Heart left ventricle (tissue), 16 donors: ENCODE measurements at regions not wholly inside any gene's neighbourhood (a gene's known extent, or its start where the extent isn't known, plus 50 kb on each side); places are given as distances from the start of the nearest gene placed in this dataset.
"Not testable (repeated sequence)": the region's sequence is repeated elsewhere in the genome, so short reads cannot be mapped to it uniquely, and the experiment has no call there.

Experiments
- ATAC-seq, 4 donors: fragments of 200-7000 bp; cut with Tn5 transposase; one replicate each; pipeline ENCODE4 v1.9.1; 2020 to 2022; ENCODE audit warnings: moderate library complexity in 4 of 4, mild to moderate bottlenecking in 3 of 4, moderate number of reproducible peaks in 1 of 4
- DNase-seq, 5 donors: peaks; one replicate each; pipeline ENCODE4 v3.0.0-alpha.2; 2020
- H3K27ac ChIP-seq, 12 donors: fragments of 200-600 bp; sonication (generic) in 4 of 12; one replicate each; pipeline versions ENCODE4 v1.5.0 to v1.8.0; 2016 to 2022; ENCODE audit warnings: mild to moderate bottlenecking in 2 of 12
- H3K27me3 ChIP-seq, 9 donors: fragments of 200-600 bp; sonication (generic) in 2 of 9; one replicate each; pipeline versions ENCODE4 v1.5.1 to v1.8.0; 2016 to 2022; ENCODE audit warnings: mild to moderate bottlenecking in 3 of 9
- H3K36me3 ChIP-seq, 9 donors: fragments of 200-600 bp; sonication (generic) in 2 of 9; one replicate each; pipeline versions ENCODE4 v1.5.0 to v1.8.0; 2018 to 2022; ENCODE audit warnings: mild to moderate bottlenecking in 2 of 9
- H3K4me1 ChIP-seq, 12 donors: fragments of 200-600 bp; sonication (generic) in 4 of 12; one replicate each; pipeline versions ENCODE4 v1.5.0 to v1.8.0; 2016 to 2022; ENCODE audit warnings: mild to moderate bottlenecking in 3 of 12
- H3K4me3 ChIP-seq, 12 donors: fragments of 200-600 bp; sonication (generic) in 4 of 12; one replicate each; pipeline versions ENCODE4 v1.5.0 to v1.8.0; 2017 to 2022; ENCODE audit warnings: mild to moderate bottlenecking in 9 of 12, moderate library complexity in 4 of 12
- H3K9me3 ChIP-seq, 12 donors: fragments of 200-600 bp; sonication (generic) in 4 of 12; one replicate each; pipeline versions ENCODE4 v1.5.0 to v1.8.0; 2016 to 2022; ENCODE audit warnings: mild to moderate bottlenecking in 1 of 12
- POLR2A ChIP-seq, 2 donors: fragments of 450-650 bp; IDR thresholded peaks; one replicate each; pipeline ENCODE4 v1.6.1; 2017; ENCODE audit warnings: antibody characterized with exemption in 2 of 2, mild to moderate bottlenecking in 2 of 2, moderate library complexity in 2 of 2
- WGBS, 4 donors: extraction: QIAGEN DNeasy Blood & Tissue Kit in 2 of 4; methylation state at CpG; one replicate each; pipeline versions ENCODE4 v1.1.5 to v1.1.7; 2013 to 2018; 5-methylcytosine and 5-hydroxymethylcytosine counted together
- intact Hi-C, 10 donors: fragments of 100-400 bp; cut with DNase I; formaldehyde crosslinking; loops; one replicate each; pipeline versions ENCODE4 v1.11.1 to v1.14.2; 2022
- TF ChIP-seq, protein P1 (sequence below), 12 donors: fragments of 200-600 bp; sonication (generic) in 4 of 12; IDR thresholded peaks; one replicate each; pipeline versions ENCODE4 v1.5.0 to v1.8.0; 2018 to 2022; ENCODE audit warnings: antibody characterized with exemption in 12 of 12, mild to moderate bottlenecking in 5 of 12
- donor health status: ischemic (EF 13 %, LVEDD 7.1; RV severe dilation, severe dysfunction).
- donor health status: healthy with polysubstance abuse.
- donor health status: DM: no; HTN: yes; CAD: no.
- donor health status: DM: no; HTN: no; CAD: no.
- donor health status: ischemic (EF 25% LVEDD 6.9; RV normal size, moderate dysfunction).
- donor health status: ischemic (EF 25% LVEDD 5.7; RV mildly dilated, moderate dysfunction).
- donor health status: healthy.
- donor health status: DM: yes; HTN: yes; CAD: no.
- donor health status: ischemic (EF 35%, LVEDD 5.7; RV mildly dilated, moderate dysfunction).
- donor health status: nonischemic (EF 11% LVEDD 7.7; RV severe dilation, severe dysfunction).
- donor health status: DM: yes; HTN: yes; CAD: no.
- donor health status: PGD.
- donor health status: ischemic (EF 29% LVEDD 5.4; RV normal size, mild dysfunction).
- donor health status: nonischemic (EF 23%, LVEDD 6.1; RV moderate dilation, normal function).

- H3K9me3 ChIP-seq, H3K27me3 ChIP-seq, DNase-seq, H3K4me1 ChIP-seq, H3K27ac ChIP-seq, intact Hi-C loops, H3K36me3 ChIP-seq, H3K4me3 ChIP-seq, ATAC-seq: not testable (repeated sequence)
- WGBS, 4 donors = 87 to 92% (median 90%) methylated on average over 3 of the region's 3 CpGs
Measured at GRCh38 chr17:13659051-13659450, 57.3 kb upstream of the HS3ST3A1 start.

- Histone ChIP-seq H3K27me3 (no peaks in the 10 kb centered on the region), H3K4me1 (no peaks in the 10 kb centered on the region), H3K9me3 (peaks cover 0 to 32% (median 11%) of the 10 kb centered on the region in 12 donors), H3K27ac (no peak overlapping the region), H3K36me3 (no peaks in the 10 kb centered on the region), H3K4me3 (no peak overlapping the region)
- DNase-seq = no peak
- no peak for TF ChIP-seq POLR2A (IDR thresholded peaks at IDR 0.05)
- TF ChIP-seq, protein P1, sequence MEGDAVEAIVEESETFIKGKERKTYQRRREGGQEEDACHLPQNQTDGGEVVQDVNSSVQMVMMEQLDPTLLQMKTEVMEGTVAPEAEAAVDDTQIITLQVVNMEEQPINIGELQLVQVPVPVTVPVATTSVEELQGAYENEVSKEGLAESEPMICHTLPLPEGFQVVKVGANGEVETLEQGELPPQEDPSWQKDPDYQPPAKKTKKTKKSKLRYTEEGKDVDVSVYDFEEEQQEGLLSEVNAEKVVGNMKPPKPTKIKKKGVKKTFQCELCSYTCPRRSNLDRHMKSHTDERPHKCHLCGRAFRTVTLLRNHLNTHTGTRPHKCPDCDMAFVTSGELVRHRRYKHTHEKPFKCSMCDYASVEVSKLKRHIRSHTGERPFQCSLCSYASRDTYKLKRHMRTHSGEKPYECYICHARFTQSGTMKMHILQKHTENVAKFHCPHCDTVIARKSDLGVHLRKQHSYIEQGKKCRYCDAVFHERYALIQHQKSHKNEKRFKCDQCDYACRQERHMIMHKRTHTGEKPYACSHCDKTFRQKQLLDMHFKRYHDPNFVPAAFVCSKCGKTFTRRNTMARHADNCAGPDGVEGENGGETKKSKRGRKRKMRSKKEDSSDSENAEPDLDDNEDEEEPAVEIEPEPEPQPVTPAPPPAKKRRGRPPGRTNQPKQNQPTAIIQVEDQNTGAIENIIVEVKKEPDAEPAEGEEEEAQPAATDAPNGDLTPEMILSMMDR (IDR thresholded peaks at IDR 0.05) = no peak
- ATAC-seq = no peak
- intact Hi-C loops = no loop called here
- WGBS, 4 donors = 85 to 89% (median 86%) methylated on average over 20 to 21 of the region's 21 CpGs
Measured at GRCh38 chr17:13665872-13666635, 64.3 kb upstream of the HS3ST3A1 start.

- DNase-seq (no peak), ATAC-seq (no peak)
- Histone ChIP-seq H3K4me1 (no peaks in the 10 kb centered on the region), H3K27ac (no peak overlapping the region), H3K27me3 (peaks cover 0 to 2% (median 0%) of the 10 kb centered on the region in 9 donors), H3K4me3 (no peak overlapping the region), H3K9me3 (peaks cover 0 to 38% (median 11%) of the 10 kb centered on the region in 12 donors), H3K36me3 (no peaks in the 10 kb centered on the region)
- TF ChIP-seq, protein P1 (IDR thresholded peaks at IDR 0.05) = no peak
- TF ChIP-seq POLR2A (IDR thresholded peaks at IDR 0.05) = no peak
- WGBS, 4 donors = 53 to 58% (median 57%) methylated on average over 3 of the region's 3 CpGs
- intact Hi-C loops = no loop called here
Measured at GRCh38 chr17:13671341-13671740, 69.6 kb upstream of the HS3ST3A1 start.

- Histone ChIP-seq H3K9me3 (peaks cover 0 to 38% (median 11%) of the 10 kb centered on the region in 12 donors), H3K4me1 (no peaks in the 10 kb centered on the region), H3K4me3 (no peak overlapping the region), H3K27ac (no peak overlapping the region), H3K36me3 (no peaks in the 10 kb centered on the region), H3K27me3 (peaks cover 0 to 2% (median 0%) of the 10 kb centered on the region in 9 donors)
- TF ChIP-seq, protein P1 (IDR thresholded peaks at IDR 0.05) = no peak
- no peak for TF ChIP-seq POLR2A (IDR thresholded peaks at IDR 0.05)
- DNase-seq (no peak), ATAC-seq (no peak)
- intact Hi-C loops = no loop called here
- 71 to 76% (median 73%) methylated on average over 8 of the region's 8 CpGs for WGBS, 4 donors
Measured at GRCh38 chr17:13671771-13672170, 70.0 kb upstream of the HS3ST3A1 start.

DNA sequence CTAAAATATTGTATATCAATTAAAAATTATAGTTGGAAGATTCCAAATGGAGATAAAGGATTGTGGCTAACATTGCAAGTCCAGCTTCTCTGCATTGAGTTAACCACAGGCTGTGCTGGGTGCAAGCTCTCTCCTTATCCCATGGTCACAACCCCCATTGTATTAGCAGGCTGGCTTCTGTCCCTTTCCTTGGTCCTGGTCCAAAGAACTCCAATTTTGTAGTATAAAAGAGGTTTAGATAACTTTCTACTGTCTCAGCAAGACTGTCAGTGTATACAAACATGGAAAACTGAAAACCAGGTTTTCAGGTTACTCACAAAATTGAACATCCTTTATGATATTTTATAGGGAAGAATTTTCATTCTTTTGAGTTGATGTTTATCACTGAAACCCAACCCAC is 76.6 kb upstream of the HS3ST3A1 start:
- no peak for ATAC-seq
- no peak for DNase-seq
- H3K4me1 ChIP-seq = no peaks in the 10 kb centered on the region
- H3K27ac ChIP-seq = no peak overlapping the region
- H3K9me3 ChIP-seq = peaks cover 0 to 8% (median 0%) of the 10 kb centered on the region in 12 donors
- intact Hi-C loops = no loop called here
- H3K4me3 ChIP-seq = no peak overlapping the region
- TF ChIP-seq, protein P1 (IDR thresholded peaks at IDR 0.05) = no peak
- TF ChIP-seq POLR2A (IDR thresholded peaks at IDR 0.05) = no peak
- no peaks in the 10 kb centered on the region for H3K27me3 ChIP-seq
- no peaks in the 10 kb centered on the region for H3K36me3 ChIP-seq
